Stimulated activated CD8-positive, alpha-beta memory T cell treated with anti-CD3 and anti-CD28 coated beads, Interleukin-15, amount 100 ng/mL, for 24 hours (primary cell): ENCODE measurements at regions not wholly inside any gene's neighbourhood (a gene's known extent, or its start where the extent isn't known, plus 50 kb on each side); places are given as distances from the start of the nearest gene placed in this dataset.

Experiments
- DNase-seq: peaks from one replicate; pipeline ENCODE4 v3.0.0-alpha.2; 2020; ENCODE audit warnings: low read depth

DNA sequence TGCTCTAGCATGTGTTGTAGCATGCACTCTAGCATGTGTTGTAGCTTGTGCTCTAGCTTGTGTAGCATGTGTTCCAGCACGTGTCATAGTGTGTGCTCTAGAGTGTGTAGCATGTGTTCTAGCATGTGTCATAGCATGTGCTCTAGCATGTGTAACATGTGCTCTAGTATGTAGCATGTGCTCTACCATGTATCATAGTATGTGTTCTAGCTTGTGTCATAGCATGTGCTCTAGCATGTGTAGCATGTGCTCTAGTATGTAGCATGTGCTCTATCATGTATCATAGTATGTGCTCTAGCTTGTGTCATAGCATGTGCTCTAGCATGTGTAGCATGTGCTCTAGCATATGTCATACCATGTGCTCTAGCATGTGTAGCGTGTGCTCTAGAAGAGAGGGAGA, 255.3 kb downstream of the ICE1 start:
- DNase-seq: no peak

DNA sequence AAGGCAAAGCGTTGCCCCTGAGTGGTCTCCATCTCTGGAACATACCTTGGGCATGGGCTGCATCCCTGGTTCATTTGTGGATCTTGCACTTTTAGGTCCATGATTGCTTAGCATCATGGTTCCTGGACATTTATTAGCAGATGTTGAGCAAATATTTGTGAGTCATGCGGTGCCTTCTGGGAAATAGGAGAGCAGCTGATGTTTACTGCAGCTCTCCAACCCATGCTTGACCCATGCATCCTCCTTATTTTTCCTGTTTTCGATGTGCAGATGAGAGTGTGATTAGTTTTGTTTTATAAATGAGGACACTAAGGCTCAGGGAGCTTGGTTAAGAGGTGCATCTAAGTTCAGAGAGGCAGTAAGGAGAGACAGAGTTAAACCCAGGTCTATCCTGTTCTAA, 253.7 kb downstream of the ICE1 start:
- no peak for DNase-seq

DNA sequence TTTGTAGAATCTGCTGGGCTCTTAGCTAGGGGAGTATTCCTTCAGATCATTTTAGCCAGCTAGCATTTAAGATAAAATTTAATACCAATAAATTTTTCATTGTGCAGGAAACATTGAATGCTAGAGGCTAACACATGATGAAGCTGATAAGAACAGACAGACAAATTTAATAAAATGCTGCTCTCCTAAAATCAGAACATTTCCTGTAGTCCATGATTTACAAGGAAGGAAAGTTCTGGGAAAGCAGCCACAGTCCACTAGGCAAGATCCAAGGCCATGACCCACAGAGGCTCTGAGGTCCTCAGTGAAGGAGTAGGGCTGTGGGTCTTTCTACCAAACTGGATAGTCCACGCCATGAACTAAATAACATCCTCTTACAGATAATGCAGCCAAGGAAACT, 253.0 kb downstream of the ICE1 start:
- no peak for DNase-seq

DNA sequence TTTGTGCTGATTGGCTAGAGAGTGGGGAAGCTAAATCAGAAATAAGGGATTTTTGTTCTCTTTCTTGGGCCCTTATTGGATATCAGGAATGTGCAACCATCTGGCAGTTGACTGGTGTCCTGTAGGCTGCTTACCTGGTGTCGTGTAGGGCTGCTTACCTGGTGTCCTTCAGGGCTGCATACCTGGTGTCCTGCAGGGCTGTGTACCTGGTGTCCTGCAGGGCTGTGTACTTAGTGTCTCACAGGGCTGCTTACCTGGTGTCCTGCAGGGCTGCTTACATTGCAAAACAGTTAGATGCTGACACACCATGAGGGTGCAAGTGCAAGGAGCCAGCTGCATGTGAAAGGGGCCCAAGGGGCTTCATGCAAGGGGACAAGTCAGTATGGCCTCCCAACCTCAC, 249.3 kb downstream of the ICE1 start:
- DNase-seq: no peak

DNA sequence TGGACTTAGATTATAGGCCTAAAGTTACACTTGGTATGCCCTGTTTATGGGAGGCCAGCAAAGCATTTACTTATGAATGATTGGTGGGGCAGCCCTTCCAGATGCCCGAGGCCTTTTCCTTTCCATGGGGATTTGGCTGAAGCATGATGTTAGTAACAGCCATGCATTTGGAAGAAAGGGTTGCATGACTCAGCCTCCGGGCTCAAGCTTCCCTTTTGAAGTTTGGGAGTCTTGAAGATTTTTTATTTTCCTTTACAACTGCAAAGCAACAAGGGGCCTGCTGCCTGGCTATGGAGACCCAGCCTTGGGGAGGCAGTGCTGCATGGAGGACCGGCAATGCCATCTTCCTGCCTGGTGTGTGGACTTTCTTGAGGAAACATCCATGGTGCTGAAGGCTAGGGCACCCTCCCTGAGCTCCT, 244.7 kb downstream of the ICE1 start:
- DNase-seq: no peak

DNA sequence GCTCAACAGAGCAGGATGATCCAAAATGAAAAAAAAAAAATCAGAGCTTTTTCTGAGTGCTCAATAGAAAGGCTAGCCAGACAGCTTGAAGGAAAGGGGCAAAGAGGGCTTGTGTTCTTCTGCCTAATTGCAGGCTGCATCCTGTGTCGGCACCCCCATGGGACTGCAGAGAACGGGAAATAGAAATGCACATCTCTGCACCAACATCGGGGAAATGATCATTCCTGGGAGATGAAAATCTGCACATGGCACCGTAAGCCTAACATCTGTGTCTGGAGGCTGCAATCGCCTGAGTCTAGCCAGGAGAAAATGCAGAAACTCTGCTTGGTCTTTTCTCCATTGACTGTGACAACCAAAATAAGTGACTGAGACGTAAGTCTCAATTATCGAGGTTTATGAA, 243.9 kb downstream of the ICE1 start:
- no peak for DNase-seq

DNA sequence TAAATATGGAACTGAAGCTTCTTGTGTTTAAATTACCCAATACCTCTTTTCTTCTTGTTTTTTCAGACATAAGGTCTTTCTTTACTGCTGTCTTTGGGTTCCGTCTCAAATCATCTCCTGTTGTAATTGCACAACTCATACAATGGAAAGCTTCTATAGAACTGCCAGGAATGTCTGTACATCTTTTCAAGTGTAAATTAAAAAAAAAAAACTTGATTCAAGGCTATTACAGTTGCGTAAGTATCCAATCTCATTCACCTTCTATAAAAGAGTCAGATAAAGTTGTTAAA, 243.5 kb downstream of the ICE1 start:
- no peak for DNase-seq

DNA sequence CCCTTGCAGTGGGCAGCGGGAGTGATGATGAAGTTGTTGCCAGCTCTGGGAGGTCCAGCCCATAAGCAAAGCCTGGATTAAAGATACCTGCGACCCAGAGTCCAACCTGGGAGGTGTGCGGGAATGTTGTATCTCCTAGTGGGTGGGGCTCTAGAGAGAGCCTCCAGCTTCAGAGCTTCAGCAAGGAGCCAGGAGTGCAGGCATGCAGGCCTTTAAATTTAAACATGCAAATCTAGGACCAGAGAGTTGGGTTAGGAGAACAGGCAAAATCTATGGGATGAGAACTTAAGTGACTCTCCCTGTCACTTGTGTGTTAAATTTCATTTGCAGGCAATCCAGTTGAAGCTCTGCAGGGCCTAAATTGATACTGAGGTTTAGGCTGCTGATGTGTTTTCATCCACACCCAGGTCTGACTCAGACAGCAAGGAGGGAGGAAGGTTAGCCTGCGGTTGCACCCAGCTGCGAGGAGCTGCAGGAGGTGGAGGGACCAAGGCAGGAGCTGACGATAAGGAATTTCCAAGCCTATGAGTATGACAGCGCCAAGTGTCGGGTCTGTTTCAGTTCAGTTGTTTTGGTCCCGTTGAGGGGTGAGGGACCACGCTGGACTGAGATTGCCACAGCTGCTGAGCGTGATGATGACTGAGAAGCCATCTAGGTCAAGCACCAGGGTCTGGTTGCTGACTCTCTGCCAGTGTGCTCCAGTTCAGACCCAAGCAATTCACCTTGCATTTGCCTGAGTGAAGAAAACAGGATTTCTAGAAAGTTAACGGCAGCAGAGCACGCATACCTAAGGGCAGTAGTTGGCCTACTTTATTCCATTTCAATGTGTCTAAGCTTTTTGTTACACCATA, 243.0 kb downstream of the ICE1 start:
- no peak for DNase-seq

DNA sequence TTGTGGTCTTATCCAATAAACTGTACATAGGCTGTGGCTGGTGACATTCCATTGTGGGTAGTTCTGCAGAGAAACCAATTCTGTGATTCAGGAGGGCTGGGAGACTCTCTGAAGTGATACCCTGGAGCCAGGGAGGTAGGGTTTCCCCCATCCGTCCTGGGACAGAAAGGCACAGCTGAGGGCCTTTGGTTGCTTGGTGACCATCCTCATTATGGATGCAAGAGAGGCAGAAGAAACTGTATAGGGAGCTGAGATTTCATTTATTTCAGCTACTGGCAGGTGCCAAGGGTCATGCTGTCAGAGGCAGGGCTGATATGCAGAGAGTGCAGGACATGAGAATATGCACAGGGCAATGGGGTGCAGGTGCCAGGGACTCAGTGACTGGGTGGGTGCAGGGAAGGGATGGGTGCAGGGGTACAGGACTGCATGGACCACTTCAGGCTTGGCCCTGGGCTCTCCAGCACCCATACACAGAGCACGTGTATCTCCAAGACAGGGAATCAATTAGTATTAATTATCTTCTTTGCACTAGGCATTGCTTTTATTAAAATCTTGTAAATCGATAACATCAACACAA, 236.5 kb downstream of the ICE1 start:
- DNase-seq: no peak

DNA sequence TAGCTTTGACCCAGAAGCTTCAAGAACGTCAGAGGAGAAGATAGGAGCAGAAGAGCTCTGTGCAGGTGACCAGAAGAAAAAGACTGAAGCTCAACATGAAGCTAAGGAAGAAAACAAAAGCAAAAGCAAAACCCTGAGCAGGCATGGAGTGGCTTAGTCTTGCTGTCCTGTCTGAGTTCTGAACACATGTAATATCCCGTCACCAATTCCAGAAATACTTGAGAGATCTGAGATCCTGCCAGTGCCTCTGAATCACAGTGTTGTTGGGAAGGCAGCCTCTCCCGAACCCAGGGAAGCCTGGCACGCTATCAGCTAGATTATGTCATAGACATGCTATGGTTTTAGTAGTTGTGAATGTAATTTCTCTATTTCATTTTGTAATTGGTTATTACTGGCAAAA, 235.7 kb downstream of the ICE1 start:
- DNase-seq: no peak

DNA sequence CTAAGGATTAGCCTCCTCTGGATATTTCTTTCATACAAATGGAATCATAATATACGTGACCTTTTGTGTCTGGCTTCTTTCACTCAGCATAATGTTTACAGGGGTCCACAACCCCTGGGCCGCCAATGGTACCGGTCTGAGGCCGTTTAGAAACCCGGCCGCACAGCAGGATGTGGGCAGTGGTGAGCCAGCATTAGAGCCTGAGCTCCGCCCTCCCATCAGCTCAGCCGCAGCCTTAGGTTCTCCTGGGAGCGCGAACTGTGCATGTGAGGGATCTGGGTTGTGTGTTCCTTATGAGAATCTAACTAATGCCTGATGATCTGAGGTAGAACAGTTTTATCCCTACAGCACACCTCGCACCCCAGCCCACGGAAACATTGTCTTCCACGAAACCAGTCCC, 229.7 kb downstream of the ICE1 start:
- DNase-seq: no peak

DNA sequence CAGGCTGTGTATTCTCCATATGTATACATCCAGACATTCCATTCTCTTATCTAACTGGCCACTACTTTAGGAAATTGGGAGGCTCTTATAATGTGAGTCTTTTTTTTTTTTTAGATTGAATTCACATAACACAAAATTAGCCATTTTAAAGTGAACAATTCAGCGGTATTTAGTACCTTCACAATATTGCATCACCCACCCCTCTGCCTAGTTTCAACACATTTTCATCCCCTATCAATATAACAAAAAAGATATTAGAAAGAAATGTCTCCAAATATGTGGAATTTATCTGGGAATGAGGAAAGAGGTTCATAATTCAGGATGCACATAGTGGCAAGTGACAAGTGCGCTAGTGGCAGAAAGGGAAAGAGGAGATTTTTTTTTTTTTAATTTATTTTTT, 228.5 kb downstream of the ICE1 start:
- DNase-seq: no peak

DNA sequence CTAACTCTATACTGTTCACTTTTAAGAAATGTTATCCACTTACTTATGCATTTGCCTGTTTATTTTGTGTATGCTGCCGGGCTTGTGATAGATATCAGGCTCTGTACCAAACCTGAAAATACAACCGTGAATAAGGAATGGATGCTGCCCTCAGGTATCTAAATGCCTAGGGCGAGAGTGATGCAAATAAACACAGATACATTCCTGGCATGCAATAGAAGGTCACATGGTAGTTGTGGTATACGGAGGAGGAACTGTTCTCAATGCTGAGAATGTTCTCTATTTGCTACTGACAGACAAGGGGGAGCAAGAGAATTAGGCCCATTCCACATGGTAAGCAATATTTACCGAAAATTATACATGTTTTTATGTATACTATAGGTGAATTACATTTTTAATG, 227.8 kb downstream of the ICE1 start:
- DNase-seq: no peak

DNA sequence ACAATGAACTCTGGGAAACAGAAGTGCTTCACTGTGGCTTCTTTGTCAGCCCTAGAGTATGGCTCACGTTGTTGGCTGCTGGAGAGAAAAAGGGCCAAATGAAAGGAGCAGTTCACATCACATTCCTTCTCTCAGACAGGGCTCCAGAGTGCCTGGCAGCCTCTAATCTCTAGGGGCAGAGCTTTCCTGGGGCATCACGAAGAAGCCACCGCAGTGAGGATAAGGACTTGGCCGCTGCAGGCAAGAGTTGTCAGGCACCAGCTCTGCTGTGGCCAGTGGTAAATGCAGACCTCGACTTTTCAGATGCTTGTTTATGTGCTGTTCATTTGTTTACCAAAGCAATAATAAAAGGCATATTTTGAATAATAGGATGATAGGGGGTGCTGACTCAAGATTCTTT, 227.2 kb downstream of the ICE1 start:
- no peak for DNase-seq

DNA sequence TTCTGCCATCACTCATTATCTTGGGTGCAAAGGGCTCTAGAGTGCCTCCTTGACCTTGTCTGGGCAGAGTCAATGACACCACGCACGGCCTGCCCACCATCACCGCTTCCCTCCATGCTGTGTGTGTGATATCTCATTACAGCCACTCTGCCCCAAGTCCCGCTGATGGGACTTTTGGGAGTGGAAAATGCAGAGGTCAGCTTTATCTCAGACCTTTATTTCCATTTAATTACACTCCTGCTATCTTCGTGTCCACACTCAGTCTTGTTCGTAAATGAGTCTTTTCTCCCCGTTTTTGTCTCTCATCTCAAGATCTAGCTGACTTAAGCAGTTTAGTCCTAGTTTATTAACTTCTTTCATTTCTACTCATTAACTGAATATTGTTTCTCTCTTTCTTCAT, 226.2 kb downstream of the ICE1 start:
- no peak for DNase-seq

DNA sequence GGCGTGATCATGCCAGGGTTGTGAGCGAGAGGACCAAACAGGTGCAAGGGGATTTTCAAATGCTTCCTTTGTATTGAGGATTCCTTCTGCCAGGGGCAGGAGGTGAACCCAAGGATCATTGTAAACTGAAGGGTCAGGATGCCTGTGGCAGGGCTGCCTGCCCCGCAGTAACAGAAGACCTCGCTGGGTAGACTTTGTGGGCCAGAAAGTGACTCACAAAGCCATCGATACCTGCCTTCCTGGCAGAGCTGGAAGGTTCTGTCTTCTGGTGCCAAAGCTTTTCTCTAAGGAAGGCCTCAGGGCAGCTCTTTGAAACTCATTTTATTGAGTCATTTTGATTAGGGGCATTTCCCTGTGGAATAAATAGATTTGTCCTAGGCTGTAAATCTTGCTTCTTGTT, 223.4 kb downstream of the ICE1 start:
- no peak for DNase-seq

DNA sequence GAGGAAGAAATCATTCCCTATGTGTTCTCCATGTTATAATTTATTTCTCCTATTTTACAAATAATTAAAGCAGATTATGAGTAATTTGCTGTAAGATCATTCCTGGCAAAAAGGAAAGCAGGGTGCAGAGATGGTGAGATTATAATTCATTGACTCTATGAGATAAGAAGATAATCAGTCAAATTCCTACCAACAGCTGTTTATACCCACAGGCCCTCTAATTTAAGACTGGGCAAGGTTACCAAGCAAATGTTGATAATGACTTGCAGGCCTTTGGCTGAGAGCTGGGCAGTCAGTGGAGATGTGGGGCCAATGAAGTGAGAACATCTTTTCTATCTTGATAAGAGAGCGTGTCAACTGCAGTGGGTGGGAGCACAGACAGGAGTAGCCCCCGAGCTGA, 222.7 kb downstream of the ICE1 start:
- DNase-seq: no peak

DNA sequence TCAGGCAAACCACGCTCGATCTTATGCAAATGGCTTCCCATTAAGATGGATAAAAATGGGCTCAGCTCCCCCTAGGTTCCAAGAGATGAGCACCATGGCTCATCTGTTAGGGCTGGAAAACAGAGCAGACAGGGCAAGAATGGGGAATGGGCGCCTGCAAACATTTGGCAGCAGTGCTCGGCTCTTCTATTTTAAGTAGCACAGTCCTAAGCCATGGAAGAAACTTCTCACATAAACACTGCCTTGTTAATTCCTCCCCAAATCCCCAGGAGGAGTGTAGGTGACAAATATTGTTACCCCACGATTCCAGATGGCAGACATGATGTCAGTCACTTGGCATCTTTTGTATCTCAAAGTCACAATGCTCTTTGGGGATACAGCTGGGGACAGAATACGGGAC, 221.8 kb downstream of the ICE1 start:
- no peak for DNase-seq

DNA sequence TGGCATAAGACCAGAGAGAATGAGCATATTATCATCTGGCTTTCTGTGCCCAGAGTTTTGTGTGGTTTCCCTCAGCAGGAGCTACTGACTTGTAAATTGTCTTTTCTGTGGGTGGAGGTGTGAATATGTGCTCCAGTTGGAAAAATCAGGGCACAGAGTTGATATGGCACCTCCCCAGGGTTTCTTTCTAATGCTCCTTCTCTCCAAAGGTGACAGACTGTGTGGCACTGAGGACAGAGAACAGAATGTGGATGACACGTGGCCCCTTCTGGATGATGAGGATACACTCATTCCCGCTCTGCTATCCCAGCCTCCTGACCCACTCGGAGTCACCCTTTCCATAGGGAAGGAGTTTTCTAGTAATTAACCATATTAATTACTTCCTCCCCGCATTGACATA, 221.0 kb downstream of the ICE1 start:
- DNase-seq: no peak

DNA sequence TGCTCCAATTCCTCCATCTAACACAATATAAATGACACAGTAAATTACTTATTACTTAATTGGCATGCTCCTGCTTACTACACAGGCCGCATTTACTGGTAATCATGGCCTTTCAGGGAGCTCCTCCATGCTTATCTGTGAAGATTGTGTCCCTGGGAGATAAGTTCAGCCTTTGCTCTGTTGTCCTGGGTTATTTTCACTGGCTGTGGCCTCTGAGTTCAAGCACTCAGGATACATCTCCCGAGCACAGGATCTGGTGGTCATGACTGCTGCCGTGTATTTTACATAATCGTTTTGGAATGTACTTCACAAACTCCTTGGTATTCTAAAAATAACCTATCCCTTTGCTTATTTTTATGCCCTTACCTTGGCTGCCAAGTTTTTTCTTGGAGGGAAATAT, 215.7 kb downstream of the ICE1 start:
- DNase-seq: no peak

DNA sequence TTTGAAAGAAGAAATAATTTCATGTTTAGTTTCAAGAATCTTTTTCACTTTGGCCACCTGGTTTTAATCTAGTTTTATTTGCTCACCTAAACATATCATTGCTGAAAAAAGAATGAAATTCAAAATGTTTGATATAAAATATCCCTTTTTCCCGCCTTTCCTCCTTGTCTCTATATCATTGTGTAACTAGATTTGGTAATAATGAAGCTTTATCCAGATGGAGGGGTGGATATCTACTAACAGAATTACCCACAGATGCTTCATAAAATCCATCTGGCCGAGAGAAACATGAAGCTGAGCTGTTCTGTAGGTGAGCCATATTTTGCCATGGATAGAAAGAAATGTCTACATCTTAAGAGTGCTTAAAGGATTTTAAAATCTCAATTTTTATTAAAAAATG, 214.7 kb downstream of the ICE1 start:
- DNase-seq: no peak

DNA sequence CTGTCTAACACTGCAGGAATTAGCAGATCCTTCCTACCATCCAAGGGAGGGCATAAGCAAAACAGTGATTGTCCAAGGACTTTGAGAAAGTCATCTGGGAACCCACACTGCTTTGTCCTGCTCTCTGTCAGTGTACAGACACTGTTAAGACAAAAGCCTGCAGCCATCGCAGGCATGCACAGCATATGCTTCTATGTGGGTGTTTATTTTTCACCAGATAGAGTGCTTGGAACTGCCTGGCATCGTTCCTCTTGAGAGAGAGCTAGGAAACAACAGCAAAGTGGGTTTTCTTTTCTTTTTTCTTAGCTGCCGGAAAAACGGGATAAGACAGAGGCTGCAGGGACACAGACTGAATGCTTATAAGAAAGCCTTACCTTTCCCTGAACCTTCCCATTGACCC, 212.3 kb downstream of the ICE1 start:
- DNase-seq: no peak

DNA sequence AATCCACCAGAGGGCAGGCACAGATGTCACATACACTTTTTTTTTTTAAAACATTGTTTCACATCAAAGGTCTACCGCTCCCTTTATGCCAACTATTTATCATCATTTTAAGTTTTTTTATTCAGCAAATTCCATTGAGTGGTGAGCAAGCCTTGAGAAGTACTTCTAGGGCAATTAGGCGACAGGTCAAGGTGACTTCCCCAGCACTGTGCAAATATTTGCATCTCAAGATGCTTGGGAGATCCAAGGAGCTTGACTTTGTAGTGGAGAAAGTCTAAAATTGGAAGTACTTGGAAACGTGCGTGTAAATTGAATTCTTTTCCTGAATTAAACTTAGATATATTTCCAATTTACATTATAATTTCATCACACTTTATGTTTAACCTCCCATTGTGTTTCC, 211.1 kb downstream of the ICE1 start:
- DNase-seq: no peak

DNA sequence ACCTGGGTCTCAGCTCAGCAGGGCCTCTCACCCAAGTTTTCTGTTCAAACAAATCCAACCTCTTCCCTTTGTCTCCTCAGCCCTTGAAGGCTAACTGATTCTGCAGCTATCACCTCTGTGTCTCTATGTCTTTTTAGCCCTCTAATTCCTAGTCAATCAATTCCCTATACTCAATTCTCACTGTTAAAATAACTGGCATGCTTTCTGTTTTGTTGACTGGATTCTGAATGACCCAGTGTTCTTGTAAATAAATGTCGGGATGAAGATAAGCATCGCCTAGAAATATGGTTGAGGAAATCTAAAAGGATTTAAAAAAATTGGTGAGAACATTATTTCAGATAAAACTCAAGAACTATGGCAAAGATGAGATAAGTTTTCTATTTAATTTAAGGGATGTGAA, 210.2 kb downstream of the ICE1 start:
- DNase-seq: no peak

DNA sequence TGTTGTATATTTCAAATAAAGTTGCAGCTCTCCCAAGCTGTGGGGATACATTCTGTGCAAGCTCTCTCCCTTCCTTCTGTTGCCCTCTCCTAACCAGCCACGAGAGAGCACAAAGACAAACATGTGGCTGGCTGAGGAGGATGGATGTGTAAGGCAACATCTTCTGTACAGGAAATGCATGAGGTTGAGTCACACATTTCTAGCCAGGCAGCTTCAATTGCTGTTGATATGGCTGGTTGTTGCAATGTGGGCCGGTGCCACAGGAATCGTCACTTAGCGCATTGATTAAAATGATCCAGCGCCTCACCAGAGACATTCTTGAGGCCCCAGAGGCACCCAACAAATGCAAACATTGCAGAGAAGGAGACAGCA, 207.1 kb downstream of the ICE1 start:
- no peak for DNase-seq
